HG03469 (cell line): ENCODE measurements at regions not wholly inside any gene's neighbourhood (a gene's known extent, or its start where the extent isn't known, plus 50 kb on each side); places are given as distances from the start of the nearest gene placed in this dataset.

ENCODE experiments used
- ATAC-seq: cut with Tn5 transposase; IDR thresholded peaks from one replicate; pipeline ENCODE4 v1.9.1; 2021; ENCODE audit warnings: mild to moderate bottlenecking, moderate library complexity, moderate number of reproducible peaks; ENCODE audit not compliant: unreplicated experiment

- no peak for ATAC-seq
Measured at GRCh38 chr7:106423111-106423510, 138.3 kb upstream of the NAMPT start.

GRCh38 chr7:106421181-106421762 is 136.5 kb upstream of the NAMPT start:
- no peak for ATAC-seq

- no peak for ATAC-seq
Measured at GRCh38 chr7:106420736-106421135, 136.0 kb upstream of the NAMPT start.

- no peak for ATAC-seq
Measured at GRCh38 chr7:106420210-106420609, 135.4 kb upstream of the NAMPT start.

GRCh38 chr7:106419455-106420182 is 134.8 kb upstream of the NAMPT start:
- ATAC-seq = no peak

- ATAC-seq = no peak
Measured at GRCh38 chr7:106418526-106418925, 133.7 kb upstream of the NAMPT start.

GRCh38 chr7:106418094-106418493 is 133.3 kb upstream of the NAMPT start:
- ATAC-seq = no peak

- ATAC-seq = no peak
Measured at GRCh38 chr7:106417273-106417902, 132.6 kb upstream of the NAMPT start.

GRCh38 chr7:106416430-106416829 is 131.6 kb upstream of the NAMPT start:
- no peak for ATAC-seq

- ATAC-seq = no peak
Measured at GRCh38 chr7:106415433-106415832, 130.7 kb upstream of the NAMPT start.

GRCh38 chr7:106413446-106413845 is 128.7 kb upstream of the NAMPT start:
- no peak for ATAC-seq

- no peak for ATAC-seq
Measured at GRCh38 chr7:106405697-106406141, 120.9 kb upstream of the NAMPT start.

GRCh38 chr7:106402898-106403297 is 118.1 kb upstream of the NAMPT start:
- ATAC-seq = no peak

GRCh38 chr7:106400923-106401322 is 116.1 kb upstream of the NAMPT start:
- no peak for ATAC-seq

GRCh38 chr7:106398786-106399185 is 114.0 kb upstream of the NAMPT start:
- ATAC-seq = no peak

- ATAC-seq = no peak
Measured at GRCh38 chr7:106397994-106398393, 113.2 kb upstream of the NAMPT start.

- no peak for ATAC-seq
Measured at GRCh38 chr7:106394526-106394925, 109.7 kb upstream of the NAMPT start.

- ATAC-seq = no peak
Measured at GRCh38 chr7:106393564-106394251, 108.9 kb upstream of the NAMPT start.

GRCh38 chr7:106392590-106392989 is 107.8 kb upstream of the NAMPT start:
- no peak for ATAC-seq

- ATAC-seq = no peak
Measured at GRCh38 chr7:106392144-106392543, 107.4 kb upstream of the NAMPT start.

- no peak for ATAC-seq
Measured at GRCh38 chr7:106386958-106387357, 102.2 kb upstream of the NAMPT start.

GRCh38 chr7:106384373-106384772 is 99.6 kb upstream of the NAMPT start:
- no peak for ATAC-seq
